AG20443 (cell line): ENCODE measurements at regions not wholly inside any gene's neighbourhood (a gene's known extent, or its start where the extent isn't known, plus 50 kb on each side); places are given as distances from the start of the nearest gene placed in this dataset.
A peak's percentile ranks its signal among the peaks of the same experiment; 100 is the strongest.

Experiments
- DNase-seq: peaks from one replicate; pipeline ENCODE4 v3.0.0; 2012; ENCODE audit warnings: low spot score, mixed read lengths

DNA sequence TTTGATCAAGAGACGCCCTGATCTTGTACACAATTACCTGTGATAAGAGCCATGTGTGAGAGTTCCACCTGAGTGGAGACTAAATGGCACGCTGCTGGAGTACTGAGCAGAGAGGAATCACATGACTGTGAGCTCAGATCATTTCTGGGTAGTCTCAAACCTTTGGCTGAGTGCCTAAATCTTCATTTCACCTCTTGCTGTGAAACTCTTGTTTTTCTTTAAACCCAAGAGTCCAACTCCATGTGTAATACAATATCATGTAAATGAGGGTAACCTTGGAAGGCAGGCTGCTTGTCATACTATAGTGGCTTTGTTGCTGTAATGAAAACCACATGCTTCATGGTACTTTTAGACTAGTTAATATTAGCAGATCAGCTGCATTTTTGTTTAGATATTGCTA lies 156.9 kb downstream of the CAND1 start:
- peak; percentile 21 for DNase-seq

DNA sequence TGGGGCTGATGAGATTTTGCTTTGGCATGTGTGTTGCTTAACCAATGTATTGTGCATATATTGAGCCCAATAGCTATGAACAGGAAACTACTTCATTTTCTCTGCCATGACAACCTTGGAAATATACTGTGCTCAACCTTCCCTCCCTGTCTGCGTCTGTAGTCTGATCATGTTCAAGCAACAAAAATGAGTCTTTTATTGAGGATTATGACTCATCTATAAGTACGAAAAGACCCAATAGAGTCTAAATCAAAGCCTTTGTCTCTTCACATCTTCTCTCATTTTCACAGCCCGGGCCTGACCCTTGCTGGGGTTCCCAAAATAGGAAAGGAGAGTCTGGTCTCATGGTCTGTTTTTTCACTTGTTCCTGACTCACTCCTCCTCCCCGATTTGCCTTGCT lies 158.2 kb downstream of the CAND1 start:
- no peak for DNase-seq

DNA sequence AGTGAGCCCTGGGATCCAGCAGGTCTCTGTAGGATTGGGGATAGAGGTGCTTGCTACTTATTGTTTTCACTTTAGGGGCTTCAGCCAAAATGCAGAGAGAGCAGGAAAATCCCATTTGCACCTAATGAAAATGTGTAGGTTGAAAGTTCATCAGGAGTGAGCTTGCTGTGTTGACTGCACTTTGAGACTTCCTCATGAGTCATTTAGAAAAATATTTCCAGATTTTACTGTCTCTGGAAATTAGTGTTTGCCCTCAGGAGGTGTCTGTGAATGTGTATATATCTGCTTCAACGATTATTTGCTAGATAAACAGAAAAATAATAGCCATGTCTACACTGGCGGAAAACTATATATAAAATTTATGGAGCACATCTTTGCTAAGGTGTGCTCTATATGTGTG lies 159.3 kb downstream of the CAND1 start:
- DNase-seq, result no peak

DNA sequence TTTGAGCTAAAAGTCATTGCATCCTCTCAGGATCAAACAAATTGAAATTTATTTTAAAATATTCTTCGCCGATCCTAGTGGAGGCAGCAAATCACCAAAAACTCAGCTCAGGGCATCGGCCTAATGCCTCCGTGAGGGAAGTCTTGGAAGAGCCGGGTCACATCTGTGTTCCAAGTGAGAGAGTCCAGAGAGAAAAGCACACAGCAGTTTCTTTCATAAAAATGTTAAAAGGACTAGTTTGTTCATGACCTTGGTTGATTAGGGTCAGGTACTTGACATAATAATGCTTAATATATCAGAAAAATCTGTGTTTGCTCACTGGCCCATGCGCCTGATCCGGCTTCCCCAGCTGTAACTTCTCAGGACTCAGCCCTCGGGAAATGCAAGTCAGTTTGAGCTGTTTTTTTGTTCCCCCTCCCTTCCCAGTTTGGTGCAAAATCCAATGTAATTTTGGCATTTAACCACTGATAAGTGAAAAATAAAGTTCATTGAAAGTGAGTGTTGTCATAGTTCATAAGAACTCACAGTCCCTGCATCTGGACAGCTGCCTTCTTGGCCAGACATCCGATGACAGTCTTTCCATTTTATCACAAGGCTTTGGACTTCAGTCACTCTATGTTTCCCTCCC lies 161.7 kb downstream of the CAND1 start:
- DNase-seq, result peak; percentile 66

DNA sequence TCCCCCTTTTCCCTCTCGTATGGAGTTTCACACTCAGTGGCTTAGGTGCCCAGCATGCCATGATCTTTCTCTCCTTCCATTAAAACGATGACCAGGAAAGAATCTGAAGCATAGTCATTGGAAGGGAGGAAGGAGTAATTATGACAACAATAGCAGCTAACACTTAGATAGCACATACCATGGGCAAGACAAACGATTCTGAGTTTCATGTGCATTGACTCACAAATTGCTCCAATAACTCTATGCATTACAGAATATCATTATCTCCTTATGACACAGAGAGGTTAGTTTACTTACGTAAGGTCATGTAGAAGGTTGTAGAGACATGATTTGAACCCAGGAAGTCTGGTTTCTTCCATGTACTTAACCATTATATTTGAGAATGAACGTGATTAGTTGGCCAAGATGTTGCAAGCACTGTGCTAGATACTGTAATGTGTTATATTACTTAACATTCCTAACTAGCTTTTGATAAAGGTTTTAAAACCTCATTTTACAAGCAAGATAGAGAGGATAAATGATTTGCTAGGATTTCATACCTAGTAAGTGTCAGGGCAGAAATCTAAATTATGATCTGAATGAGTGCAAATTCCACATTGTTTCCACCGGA lies 162.4 kb downstream of the CAND1 start:
- DNase-seq, result no peak

DNA sequence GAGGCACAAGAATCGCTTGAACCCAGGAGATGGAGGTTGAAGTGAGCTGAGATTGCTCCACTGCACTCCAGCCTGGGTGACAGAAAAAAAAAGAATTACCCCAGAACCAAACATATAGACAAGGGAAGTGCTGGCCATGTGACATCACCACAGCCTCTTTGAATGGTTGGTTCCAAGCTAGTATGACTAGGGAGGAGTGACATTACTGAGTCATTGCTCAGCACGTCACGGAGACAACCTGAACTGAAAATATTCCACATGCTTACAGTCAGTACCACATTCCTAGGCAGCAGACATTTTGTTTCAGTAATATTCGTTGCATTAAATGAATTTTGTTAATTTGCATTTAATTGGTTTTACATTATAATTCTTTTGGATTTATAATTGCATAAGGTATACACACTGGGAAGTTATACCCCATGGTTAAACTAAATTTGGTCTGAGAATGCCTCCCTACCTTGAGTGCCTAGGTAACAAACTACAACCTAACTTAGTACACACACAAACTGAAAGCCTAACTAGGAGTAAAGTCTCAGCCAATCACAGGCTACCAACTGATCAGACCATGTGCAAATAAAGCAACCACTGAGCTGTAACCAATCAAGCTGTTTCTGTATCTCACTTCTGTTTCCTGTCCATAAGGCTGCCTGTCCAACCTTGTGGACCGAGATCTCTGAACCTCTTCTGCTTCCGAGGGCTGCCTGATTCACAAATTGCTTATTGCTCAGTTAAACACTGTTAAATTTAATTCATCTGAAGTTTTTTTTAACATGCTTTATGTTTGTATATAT lies 164.4 kb downstream of the CAND1 start:
- DNase-seq, result peak; percentile 22

DNA sequence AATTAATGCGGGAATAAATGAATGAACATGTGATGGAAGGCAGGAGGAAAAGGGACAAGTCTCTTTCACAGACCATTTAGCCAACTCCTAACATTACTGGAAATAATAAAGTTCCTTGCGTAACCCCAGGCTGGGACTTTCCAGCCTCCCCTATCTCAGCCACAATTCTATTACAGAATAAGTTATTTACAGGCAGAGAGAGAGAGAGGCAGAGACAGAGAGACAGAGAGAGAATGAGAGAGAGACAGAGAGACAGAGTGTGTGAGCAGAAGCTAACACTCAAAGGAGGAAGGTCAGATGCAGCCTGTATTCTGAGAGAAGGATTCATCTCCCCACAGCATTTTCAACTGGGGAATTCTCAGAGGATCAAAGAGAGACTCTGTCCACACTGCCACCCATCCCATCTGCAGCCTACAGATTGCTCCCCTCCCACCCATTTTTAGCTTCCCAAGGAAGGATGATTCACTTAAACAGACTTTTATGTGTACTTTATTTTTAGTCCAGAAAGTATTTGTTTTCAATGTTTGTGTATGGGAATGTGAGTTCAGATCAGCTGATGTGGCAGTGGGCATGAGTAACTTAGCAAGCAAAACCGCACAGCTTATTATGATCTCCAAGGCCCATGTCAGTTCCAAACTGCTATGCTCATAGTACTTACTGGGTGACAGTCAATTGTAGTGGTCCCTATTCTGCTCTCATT lies 165.7 kb downstream of the CAND1 start:
- DNase-seq, result peak; percentile 88

DNA sequence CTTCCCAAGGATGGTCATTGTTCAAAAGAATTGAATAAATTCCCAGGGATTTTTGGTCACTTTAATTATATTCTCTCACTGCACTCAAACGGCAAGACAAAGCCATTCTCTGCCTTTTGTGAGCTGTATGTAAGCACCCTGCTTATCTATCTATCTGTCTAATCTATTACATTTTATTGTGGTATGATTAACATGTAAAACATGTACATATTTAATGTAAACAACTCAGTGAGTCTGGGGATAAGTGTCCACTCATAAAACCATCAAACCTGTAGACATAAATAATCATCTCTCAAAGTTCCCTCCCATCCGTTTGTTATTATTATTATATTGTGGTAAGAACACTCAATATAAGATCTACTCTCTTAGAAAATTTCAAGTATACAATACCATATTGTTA lies 167.1 kb downstream of the CAND1 start:
- DNase-seq, result no peak

DNA sequence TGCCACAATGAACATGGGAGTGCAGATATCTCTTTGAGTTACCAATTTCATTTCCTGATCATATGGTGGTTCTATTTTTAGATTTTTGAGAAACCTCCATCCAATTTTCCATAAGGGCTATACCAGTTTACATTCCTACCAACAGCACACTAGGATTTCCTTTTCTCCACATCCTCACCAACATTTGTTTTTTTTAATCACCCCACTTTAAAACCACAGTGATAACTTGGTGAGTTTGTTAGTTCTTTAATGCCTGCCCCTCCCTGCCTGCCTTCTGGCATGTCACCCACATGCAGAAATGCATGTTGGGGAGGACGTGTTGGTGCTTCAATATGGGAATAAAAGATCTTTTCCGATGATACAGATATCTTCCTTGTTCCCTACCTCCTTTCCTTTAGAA lies 167.9 kb downstream of the CAND1 start:
- DNase-seq, result no peak

DNA sequence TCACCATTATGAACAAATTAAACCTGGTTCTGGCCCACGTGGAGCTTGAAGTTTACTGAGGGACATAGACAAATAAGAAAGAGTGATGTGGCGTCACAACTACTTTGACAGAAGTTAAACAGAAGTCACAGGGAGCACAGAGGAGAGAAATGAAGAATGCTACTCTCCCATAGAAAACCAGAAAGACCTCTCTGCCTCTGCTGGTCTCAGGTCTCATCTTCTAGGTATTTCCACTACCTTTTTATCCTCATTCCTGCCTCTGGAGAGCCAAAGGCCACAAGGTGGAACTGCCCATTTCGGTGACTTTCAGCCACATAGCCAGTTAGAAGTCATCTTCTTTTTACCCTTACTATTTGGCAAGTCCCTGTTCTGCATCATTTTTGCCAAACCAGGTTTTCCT lies 170.5 kb downstream of the CAND1 start:
- DNase-seq, result no peak

DNA sequence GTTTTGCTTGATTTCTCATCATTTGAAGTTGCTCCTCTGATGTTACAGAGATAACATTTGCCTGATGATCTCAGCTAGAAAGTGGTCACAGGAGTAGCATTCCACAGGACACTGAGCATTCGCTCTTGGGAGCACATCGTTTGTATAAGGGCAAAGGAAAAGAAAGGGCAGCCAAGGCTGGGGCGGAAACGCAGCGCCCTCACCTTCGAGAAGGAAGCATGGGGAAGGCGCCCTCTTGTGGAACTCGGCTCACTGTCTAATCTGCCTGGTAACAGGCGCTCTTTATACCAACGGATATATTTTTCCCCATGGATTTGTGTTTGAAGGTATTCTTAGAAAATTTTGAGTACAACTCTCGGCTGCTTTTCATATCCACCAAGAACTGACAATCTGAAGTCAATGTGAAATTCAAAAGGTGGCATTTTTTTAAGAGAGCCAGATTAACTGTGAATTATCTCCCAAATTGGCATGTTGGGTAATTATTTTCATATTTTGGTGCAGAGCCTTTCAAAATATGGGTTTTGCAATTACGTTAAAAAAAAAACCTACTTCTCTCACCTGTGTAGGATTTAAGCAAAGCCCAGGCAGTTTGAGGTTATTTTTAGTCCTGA lies 172.7 kb downstream of the CAND1 start:
- peak; percentile 74 for DNase-seq

DNA sequence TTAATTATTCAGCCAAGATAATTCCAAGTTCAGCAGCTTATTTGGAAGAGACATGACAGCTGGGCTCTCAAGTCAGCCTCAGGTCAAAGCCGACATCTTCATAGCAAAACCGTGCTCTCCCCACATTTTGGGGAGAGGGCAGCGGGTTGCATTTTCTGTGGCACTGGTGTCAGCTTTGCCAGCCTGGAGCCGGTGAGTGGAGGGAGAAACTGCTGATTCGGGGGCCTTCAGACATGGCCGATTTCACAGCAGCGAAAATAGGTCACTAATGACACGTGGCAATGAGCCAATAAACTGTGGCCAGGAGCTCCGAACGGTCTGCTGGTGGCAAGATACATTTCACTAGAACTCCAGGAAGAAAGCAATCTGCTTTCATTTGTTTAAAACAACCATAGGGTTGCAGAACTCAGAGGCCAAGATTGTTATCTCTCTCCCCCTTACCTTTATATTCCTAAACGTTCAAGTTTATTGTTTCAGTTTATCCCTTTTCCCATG lies 173.2 kb downstream of the CAND1 start:
- DNase-seq, result no peak

DNA sequence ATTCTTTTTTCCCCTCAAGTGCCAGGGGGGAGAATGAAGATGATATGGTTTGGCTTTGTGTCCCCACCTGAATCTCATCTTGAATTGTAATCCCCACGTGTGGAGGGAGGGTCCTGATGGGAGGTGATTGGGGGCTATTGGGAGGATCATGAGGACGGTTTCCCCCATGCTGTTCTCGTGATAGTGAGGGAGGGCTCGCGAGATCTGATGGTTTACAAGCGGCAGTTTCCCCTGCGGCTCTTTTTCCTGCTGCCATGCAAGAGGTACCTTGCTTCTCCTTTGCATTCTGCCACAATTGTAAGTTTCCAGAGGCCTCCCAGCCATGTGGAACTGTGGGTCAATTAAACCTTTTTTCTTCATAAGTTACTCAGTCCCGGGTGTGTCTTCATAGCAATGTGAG lies 173.7 kb downstream of the CAND1 start:
- DNase-seq, result no peak

DNA sequence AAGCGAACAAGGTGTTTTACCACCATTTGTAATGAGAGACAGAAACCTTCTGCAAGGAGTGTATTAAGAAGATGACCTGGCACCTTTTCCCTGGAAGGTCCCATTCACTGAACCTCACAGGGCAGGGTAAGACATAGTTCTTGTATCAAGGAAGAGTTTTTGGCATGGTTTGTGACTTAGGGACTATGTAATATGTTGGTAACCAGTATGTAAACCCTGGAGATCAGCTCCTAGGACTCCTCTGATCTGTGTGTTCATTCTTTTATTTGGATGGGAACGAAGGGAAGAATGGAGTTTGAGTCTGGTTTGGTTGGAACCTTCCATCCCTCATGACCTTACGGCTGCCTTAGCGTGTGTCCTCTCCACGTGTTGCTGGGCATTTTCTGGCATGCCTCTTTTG lies 175.4 kb downstream of the CAND1 start:
- no peak for DNase-seq

DNA sequence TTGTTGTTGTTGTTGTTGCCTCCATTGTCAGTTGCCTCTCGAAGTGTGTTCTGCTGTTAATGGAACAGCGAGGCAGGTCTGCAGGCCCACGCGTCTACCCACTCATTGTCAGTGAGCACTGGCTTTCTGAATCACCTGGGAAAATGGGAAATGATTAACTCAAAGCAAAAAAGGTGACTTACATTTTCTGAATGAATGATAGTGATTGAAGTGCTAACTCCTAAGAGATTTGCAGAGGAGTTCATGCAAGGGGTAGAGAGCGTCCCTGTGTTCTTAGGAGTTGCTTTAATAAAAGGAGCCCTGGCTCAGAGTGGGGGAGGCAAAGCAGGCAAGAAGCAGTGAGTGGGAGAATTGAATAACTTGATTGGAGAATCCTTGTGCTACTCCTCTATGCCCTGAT lies 177.6 kb downstream of the CAND1 start:
- no peak for DNase-seq

DNA sequence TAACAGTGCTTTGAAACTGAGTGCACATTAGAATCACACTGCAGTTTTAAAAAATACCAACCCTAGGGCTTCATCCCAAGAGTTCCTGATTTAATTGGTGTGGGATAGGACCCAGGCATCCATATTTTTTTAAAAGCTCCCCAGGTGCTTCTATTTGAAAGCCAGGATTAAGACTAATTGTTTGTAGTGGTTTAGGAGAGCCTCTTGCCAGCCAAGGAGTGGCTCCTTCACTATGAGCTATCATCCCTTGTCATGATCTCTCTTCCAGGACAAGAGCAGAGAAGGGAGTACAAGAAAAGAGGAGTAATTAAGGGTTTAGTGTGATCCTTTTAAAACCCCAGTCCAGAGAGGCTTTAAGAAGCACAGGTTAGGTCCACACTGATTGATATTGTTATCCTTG lies 178.0 kb downstream of the CAND1 start:
- DNase-seq, result no peak

DNA sequence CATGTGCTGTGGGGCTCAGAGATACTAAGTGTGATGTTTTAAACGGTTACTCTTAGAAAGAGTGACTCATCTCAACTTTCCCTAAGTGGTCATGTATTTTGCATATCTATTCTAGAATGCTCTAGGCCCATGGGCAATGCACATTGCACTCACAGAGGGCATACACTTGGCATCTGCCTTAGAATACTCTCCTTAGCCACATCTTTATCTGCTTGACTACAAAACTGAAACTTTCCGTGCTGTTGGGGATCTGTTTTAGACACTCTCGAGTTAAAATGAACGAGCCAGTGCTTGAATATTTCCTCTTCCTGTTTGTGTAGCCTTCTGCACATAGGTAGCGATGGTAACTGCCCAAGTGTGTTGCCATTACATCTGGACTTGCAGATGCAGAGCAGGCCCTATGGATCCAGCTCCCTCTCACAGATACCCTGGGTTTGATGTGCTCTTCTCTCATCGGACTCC lies 180.5 kb downstream of the CAND1 start:
- DNase-seq, result no peak

DNA sequence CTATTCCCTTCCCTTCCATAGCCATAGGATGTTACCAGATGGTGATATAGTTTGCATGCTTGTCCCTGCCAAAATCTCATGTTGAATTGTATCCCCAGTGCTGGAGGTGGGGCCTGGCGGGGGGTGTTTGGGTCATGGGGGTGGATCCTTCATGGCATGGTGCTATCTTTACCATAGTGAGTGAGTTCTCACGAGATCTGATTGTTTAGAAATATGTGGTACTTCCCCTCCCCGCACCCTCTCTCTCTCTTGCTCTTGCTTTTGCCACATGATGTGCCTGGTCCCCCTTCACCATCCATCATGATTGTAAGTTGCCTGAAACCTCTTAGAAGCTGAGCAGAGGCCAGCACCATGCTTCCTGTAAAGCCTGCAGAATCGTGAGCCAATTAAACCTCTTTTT lies 181.3 kb downstream of the CAND1 start:
- no peak for DNase-seq

DNA sequence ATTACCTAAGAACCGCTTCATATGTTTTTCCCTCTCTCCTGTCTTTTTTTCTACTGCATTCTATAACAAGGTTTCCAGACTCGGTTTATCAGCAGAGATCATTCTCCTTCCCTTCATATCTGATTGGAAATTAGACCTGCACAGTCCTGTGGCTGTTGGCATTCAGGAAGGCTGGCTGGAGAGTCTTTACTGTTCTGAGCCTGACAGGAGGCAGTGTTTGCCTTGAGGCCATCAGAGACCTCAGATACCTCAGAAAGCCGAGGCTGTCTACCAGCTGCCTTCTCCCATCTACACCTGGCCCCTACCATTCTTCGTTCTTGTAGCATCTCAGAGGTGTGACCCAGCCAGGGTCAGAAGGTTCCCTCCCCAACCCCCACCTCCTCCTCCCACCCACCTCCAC lies 182.0 kb downstream of the CAND1 start:
- no peak for DNase-seq

DNA sequence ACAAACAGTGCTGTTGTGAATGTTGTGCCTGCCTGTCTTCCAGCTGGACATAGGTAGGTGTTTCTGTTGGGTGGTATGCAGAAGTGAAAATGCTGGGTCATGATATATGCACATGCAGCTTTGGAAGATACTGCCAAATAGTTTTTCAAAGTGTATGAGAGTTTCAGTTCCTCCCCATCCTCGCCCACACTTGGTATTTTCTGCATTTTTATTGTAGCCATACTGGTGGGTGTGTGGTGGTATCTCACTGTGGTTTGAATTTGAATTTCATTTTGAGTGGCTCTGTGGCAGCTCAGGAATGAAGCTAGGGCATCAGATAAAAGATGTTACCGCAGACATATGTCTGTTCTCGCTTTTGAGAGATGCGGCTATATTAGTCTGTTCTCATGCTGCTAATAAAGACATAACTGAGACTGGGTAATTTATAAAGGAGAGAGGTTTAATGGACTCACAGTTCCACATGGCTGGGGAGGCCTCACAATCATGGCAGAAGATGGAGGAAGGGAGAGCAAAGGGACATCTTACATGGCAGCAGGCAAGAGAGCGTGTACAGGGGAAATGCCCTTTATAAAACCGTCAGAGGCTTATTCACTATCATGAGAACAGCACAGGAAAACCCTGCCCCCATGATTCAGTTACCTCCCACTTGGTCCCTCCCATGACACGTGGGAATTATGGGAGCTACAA lies 183.1 kb downstream of the CAND1 start:
- no peak for DNase-seq

DNA sequence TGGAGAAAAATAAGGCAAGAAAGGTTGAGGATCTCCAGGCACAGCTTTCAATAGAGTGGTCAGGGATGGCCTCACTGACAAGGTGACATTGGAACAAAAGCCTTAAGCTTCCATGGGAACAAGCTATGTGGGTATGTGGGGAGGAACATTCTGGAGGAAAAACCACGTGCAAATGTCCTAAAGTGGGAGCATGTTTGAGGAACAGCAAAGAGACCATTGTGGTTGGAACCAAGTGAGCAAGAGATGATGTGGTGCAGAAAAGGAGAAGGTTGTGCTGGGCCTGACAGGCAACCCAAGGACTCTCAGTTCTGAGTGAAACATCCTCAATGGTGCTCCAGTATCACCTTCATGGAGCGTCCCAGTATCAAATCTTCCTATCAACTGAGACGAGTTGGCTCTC lies 184.0 kb downstream of the CAND1 start:
- DNase-seq, result no peak

DNA sequence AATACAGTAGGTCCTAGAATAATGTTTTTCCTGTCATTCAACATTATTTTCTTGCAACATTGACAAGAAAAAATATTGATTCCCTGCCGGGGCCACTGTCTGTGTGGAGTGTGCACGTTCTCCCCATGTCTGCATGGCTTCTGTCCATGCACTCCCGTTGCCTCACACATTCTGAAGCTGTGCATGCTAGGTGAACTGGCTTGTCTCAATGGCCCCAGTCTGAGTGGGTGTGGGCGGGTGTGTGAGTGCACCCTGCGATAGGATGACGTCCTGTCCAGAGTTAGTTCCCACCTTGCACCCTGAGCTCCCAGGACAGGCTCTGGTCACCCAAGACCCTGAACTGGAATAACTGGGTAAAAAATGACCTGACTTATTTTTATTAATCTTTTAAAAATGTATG lies 186.1 kb downstream of the CAND1 start:
- DNase-seq, result no peak
